ENCODE measurements at regions not wholly inside any gene's neighbourhood (a gene's known extent, or its start where the extent isn't known, plus 50 kb on each side); places are given as distances from the start of the nearest gene placed in this dataset.
A peak's percentile ranks its signal among the peaks of the same experiment; 100 is the strongest.

DNA sequence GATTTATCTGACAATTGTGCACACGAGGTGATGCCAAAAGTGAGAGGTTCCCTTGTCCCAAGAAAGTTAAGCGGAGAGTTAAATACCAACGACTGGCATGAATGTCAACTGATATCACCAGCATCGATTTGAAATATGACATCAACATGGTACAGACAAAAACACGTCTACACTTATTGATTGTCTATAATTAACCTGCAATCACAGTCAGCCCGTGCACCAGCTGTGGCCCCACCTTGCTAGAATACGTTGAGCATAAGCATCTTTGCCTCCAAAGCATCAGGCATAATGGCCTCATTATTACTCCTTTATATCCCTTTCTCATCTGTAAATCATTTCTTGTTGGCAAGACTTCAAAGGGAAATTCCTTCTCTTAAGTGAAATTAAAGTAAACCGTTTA lies 625.4 kb downstream of the IRX1 start:
- DNase-seq, result no peak

DNA sequence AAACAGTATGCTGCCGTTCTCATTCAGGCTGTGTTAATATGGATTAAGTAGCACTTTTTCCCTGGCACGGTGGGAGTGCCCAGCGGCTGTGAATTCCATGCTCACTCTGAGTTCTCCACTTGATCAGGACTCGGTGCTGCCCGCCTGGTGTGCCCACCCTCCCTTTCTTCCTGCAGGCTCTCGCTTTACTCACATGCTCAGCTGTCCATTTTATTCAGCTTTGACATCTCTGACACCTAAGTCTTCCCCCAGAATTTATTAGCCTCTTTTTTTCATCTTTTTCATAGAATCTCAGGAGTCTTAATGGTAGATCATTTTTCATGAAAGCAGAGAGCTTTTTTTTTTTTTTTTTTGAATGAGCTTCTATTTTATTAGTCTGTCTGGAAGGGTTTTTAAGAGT lies 626.5 kb downstream of the IRX1 start:
- no peak for DNase-seq

DNA sequence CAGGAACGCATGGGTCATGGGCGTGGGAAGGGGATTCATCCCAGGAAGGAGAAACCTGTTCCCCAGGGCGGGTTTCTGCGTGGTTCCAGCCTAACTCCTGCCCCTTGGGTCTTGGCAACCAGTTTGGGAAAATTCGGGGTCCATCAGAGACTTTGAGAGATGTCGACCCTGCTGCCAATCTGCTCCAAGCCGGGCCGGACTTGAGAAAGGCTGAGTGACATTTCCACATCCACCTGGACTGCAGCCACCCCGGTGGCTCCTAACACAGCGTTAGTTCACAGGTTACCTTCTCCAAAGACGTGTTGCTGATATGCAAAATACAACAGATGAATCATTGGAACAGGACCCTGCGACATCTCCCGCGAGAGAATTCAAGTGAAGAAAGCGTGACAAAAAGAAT lies 627.2 kb downstream of the IRX1 start:
- no peak for DNase-seq

DNA sequence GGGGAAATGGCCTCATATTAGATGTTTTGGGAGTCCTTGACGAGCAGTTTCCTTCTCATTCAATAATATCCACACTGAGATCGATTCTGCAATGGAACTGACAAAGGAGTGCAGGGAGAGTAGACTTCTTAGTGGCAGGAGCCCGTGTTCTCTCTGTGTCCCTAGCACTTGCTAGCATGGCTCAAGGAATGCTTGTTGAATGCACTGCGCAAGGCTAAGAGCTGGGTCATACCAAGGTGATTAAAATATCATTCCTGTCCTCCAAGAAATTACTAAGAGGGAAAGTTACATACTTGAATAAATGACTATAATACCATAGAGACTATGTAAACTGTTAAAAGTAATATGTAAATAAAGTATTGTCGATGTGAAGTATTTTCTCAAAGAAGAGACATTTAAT lies 630.1 kb downstream of the IRX1 start:
- no peak for DNase-seq

DNA sequence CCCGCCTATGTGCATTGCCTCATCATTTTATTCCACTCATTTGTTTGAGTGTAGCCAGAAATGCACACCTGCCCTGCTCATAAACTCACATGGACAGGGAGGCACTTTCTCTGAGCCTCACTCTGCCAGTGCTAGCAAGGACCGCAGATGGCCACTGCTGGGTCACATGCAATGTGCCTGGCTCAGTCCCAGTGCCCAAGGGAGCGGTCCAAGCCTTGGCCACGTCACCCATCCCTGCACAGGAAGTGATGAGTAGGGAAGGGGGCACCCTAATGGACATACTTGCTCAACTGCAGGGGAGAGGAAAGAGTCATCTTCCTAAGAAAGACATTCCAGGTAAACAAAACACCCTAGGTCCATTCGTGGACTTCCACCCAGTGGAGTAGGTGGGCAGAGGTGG lies 630.9 kb downstream of the IRX1 start:
- DNase-seq, result peak in 1 of 56 donors; percentile 8

DNA sequence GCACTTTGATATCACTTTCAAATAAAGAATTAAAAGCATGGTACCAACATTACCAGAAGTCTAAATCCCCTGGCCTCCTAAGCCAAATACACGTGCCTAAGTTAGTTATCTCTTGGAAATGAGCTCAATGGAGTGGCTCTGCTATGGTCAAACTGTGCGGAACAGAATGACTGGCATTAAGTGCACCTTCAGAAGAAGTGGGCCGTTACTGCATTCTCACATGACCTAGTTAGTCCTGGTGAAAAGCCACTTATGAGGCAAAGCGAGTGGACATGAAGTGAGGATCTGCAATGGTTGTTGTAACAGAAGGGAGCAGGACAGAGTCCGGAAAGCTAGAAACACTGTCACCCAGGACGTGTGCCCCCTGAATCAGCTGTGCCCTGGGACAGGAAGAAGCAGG lies 633.1 kb downstream of the IRX1 start:
- DNase-seq, result no peak

DNA sequence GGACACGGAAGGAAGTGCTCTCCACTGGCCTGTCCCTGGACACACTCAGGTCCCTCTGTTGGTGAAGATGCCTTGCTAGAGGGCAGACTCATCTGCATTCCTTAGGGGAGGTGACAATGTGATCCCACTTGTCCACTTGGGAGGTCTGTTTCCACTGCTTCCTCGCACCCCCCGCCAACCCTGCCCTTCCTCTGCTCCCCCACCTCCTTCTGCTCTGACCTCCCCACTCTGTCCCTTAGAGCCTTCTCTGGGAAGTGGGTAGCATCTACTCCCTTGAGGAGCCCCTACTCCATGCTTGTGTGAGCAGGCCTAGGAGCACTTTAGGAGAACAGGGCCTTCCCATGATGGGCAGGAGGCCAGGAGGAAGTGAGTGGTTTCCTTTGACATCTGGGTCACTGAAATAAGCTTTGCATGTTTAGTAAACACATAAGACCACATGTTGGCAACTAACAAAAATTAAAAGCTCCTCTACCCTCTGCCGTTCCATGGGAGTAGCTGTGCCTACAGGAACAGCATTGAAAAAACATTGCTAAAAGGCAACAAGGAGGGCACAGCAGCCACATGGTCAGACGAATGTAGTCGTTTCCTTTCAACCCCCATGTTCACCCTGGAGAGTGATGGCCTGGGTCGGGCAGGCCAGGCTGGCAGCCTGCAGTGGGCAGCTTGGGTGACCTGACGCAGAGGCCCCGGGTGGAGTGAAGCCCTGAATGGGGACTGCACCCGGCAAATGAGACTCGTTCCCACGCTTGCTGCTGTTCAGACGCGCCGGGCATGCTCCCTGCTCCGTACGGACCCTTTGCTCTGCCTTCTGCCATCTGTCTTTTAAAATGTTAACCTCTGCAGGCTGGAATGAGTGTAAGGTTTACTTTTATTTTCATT lies 634.0 kb downstream of the IRX1 start:
- no peak for DNase-seq

DNA sequence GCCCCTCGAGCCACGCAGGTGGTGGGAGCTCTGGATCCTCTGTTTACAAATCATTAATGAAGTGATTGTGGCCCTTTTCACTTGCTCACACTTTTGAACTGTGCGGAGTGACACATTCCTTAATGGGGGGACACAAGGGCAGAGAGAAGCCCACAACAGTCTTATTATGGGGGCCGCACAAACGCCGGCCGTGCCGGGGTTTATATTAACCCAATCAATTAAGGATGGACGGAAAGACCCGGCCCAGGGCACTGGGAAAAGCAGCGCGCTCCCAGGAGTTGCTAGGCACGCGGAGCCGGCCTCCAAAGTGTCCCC lies 634.8 kb downstream of the IRX1 start:
- peak in 11 of 56 donors; percentile 5 to 45 (median 19) for DNase-seq

DNA sequence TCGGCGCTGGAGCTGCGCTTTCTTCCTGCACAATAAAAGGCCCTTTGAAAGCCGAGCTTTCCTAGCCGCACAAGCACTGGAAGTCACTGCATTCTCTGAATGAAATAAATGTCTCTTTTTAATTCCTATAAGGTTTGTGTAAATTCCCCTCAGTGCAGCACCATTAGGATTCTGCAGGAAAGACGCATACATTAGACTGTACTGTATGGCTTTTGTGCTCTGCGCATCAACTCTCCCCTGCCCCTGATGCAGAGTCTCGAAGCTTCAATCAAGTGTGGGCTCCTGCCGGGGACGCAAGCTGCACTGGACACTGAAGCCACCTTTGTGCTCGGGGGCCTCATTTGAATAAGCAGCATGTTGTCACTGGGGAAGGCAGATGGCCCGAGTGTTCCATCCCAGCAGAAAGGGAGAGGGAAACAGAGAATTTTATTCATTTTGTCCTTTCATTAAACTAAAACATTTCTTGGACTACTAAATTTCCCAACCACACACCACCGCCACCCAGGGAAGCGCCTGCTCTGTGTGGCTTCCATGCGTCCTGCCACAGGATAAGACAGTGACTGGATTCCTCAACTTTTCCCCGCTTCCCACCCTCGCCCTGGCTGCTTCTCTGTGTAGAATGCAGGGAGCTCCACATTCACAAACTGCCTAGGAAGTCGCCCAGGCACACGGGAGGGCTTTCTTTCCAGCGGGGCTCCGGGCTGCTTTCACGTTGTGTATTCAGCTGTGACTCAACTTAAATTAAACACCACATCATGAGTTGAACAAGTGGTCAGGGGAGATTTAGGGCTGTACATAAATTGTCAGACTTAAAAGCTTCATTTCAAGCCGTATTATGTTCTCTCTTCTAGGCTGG lies 635.4 kb downstream of the IRX1 start:
- peak in 46 of 56 donors; percentile 7 to 71 (median 40) for DNase-seq

DNA sequence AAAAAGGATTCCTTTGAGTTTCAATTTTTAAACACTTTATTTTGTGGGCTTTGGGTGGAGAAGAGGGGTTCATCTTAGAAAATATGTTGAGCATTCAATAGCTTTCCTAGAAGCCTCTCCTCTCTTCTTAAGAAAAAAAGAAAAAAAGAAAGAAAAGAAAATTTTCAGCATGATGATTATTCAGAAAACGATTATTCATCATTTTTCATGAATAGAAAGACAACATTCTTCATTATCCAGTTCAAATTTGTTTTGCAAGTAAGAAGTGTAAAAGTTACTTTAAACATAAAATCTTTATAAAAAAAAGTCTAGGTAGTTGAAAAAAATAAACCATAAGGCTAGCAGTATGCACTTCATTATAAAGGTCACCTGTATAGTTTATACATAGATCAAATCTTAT lies 636.5 kb downstream of the IRX1 start:
- DNase-seq, result no peak

DNA sequence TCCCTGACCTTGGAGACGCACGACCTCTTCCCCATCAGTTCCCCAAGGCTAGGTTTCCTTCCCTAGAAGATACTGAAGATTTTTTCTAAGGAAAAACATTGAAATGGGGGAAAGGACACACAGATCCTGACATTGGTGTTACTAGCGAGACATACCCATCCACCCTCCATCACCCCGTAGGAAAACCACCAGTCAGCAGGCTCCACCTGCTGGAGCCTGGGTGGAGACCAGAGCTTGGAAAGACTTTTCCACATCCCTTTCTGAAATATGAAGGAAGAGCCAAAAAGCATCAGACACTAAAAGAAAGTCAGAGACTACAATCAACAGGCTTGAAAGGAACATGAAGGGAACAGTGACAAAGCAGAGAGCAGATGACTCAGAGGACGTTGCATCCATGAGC lies 638.0 kb downstream of the IRX1 start:
- DNase-seq, result no peak

DNA sequence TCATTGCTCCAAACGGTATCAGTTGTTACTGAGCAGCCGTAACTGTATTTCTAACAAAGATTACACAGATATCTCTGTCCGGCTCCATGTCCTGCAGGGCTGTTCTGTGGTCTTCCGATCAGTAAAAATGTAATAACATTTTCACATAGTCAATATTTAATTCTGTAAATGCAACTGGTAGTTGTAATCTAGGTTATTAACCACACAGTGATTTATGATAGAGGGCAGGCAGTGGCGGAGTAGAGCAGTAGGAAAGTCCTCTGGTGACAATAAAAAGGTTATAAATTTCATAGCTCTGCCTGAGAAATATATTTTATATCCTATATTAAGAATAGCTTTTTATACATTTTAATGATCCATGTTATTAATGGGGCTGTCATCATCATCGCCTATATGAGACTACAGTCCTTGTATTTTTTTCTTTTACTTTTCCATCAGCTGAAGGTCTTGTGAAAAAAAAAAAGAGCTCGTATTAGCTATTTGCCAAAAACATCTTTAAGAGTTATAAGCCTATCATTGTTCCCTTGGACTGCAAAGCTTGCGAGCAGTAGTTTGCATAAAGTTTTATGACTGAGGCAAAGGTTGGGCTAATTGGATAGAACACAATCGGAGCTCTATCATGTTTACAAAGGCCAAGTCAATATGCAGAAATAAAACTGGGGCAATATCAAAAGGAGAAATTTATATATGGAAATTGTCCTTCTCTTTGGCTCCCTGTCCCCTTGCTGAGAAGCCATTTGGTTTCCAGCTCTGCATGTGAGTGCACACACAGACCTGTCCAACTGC lies 648.0 kb downstream of the IRX1 start:
- no peak for DNase-seq

DNA sequence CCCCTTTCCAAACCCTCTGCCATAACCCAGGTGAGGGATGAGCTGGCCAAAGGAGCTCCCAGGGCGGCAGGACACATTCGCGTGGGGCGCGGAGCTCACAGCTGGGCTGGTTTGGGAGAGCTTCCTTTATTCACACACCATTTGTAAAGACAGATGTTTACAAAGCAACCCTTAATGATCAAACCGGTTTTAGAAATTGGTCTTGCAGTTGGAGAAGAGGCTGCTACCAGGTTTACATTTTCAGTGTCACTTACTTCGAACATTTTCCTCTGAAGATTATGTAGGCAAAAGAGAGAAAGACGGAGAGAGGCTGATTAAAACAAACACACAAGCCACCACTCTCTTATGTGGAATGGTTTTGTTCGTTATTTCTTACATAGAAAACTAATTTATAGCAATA lies 648.7 kb downstream of the IRX1 start:
- DNase-seq, result no peak

DNA sequence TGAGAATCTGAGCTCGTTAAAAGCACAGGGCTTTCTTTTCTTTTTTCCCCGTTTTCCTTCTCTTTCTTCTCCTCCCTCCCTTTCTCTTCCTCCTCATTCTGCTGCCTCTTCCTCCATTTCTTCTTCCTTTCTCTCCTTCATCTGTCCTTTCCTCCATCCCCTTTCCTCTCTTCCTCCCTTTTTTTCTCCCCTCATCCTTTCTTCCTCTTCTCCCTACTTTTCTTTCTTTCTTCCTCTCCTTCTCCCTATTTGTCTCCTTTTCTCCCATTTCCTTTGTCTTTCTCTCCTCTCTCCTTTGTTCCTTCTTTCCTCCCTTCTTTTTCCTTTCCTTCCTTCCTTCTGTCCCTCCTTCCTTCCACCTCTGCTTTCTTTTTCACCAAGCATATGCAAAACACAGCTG lies 649.4 kb downstream of the IRX1 start:
- no peak for DNase-seq

DNA sequence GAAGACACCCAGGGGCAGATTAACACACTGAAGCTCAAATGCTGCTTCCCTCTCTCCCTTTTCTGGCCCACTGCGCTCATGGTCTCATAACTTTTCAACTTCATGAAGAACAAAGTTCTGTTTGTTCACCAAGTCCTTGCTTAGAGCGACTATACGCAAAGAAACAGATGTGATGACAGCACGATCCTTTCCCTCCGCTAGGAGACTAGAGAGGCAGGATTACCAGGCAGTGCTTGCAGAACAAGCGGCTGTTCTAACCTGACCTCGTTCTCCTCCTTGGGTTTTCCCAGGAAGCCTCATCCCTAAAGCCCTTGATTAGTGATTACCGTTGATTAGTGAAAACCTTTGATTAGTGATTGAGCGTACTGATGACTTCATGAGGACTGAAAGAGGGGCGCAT lies 649.9 kb downstream of the IRX1 start:
- no peak for DNase-seq

DNA sequence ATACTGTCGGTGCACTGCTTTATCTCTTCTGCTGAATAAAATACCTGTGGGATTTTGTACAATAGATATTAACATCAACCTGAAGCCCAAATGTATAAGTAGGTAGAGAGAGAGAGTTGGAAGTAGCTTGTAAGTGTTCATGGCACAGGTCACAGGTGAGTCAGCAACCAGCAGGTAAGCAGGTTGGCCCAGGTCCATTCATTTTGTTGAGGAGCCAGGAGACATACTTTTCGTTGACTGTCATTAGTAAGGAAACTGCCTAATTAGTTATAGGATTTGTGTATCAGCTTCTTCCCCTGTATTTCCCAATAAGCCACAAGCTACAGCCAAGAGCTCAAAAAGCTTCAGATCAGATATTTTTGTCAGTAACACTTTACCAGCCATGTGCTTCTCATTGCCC lies 650.8 kb downstream of the IRX1 start:
- no peak for DNase-seq

DNA sequence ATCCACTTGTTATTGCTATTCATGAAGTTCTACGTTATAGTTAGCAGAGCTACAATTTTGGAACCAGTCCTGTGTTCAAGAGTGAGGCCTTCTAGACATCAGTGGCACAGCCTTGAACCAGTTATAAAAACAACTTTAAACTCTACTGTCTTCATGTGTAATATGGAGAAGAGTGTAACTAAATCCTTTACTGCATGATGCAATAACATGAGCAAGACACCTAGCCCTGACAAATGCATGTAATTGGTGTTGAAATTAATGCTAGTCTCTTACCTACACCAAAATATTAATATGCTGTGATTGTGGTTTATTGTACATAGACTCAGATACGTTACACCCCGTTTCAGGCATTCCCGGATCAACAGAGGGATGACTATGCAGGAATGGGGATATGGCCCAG lies 654.6 kb downstream of the IRX1 start:
- DNase-seq, result no peak

DNA sequence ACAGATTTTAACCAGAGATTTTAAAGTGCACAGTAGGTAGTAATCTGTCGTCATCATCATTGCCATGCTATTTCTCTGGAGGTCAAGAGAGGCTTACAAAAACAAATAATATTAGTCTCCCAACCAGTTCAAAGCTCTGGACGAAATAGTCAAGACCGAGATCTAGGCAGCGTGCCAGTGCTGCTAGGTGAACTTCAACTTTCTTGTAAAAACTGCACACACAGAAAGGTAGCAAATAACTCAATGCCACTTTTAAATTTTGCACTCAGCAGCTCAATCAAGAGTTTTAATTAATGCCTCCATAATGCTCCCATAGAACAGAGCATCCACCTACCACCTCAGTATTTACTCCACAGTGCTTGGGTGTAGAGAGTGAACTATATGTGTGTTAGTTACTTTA lies 656.8 kb downstream of the IRX1 start:
- DNase-seq, result no peak

DNA sequence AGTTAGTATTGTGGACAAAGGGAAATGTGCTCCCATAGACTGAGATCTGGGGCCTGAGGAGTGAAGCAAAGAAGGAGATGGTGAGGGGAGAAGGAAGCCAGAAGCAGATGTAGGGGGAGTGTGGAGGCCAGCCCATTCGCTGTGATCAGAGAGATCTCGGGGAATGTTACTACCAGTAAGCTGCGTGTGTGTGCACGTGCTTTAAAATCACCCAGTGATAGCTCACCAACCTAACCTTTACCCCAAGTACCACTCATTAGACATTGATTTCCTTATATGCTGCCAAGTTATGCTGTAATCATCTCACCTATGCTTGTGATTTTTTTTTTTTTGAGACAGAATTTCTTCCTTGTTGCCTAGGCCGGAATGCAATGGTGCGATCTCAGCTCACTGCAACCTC lies 659.1 kb downstream of the IRX1 start:
- DNase-seq, result no peak

DNA sequence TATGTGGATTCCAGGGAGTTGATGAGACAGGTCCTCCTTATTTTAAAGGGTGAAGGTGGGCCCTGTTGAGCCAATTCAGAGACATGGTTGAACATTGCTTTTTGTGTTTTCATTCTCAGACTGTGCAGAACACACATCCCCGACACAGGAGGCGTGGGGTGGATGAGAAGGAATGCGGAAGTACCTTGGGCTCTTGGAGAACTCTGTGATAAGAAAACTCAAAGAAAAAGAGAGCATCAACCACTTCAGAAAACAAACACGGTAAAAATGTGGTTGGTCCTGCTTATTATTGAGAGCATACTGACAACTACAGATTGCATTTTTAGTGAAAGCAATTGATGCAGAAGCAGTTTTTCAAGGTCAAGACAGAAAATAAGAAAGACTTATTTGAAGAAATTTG lies 659.8 kb downstream of the IRX1 start:
- no peak for DNase-seq

DNA sequence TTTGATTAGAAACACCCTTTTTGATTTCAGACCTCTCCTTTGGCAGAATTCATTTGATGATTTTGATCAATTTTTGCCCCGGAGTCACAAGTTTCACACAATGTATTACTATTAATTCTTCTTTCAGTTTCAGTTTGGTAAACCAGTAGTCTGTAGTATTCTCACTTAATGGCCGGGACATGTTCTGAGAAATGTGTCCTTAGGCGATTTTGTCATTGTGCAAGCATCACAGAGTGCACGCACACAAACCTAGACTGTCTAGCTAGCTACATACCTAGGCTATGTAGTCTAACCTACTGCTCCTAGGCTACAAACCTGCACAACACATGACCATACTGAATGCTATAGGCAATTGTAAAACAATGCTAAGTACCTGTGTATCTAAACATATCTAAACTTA lies 662.5 kb downstream of the IRX1 start:
- no peak for DNase-seq

DNA sequence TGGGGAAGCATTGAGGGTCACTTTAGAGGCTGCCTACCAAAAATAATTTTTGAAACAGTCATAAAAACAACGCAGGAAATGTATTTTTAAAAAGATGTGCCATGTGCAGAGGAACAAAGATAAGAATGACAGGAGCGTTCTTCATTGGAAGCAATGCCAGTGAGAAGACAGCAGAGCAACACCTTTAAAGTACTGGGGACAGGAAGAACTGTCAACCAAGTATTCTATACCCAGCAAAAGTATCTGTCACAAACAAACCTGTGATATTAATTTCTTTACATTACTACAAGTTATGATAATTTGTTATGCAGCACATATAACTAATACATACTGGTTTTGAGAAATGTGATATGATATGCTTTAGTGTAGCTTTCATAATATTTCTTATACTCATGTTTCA lies 675.6 kb downstream of the IRX1 start:
- DNase-seq, result no peak
